ENCODE measurements at regions not wholly inside any gene's neighbourhood (a gene's known extent, or its start where the extent isn't known, plus 50 kb on each side); places are given as distances from the start of the nearest gene placed in this dataset.

- Histone ChIP-seq H3K4me1 (ENCODE audit: control insufficient read depth in 2 of 2, insufficient read depth in 1 of 2, low read depth in 1 of 2, low read length in 2 of 2) (peaks cover 3 to 20% of the 10 kb centered on the region in 2 donors), H2AFZ (ENCODE audit: low read length) (no peak overlapping the region), H3K9me3 (replicated peaks in 1 of 2; ENCODE audit: control insufficient read depth in 2 of 2, insufficient read depth in 1 of 2, low read depth in 1 of 2, low read length in 2 of 2) (no peaks in the 10 kb centered on the region), H2BK5ac (ENCODE audit: low read length) (no peak overlapping the region), H3K4ac (ENCODE audit: low read length) (no peak overlapping the region), H2BK12ac (ENCODE audit: low read length) (no peak overlapping the region), H4K8ac (ENCODE audit: low read depth, low read length) (no peak overlapping the region), H3K23ac (ENCODE audit: low read depth, low read length, poor library complexity) (no peak overlapping the region), H2BK120ac (ENCODE audit: low read depth, low read length) (no peak overlapping the region), H3K27me3 (ENCODE audit: control insufficient read depth in 3 of 3, insufficient read depth in 3 of 3, low read depth in 1 of 3, low read length in 3 of 3) (no peaks in the 10 kb centered on the region), H3K14ac (ENCODE audit: low read length) (no peak overlapping the region), H3K18ac (ENCODE audit: low read length) (no peak overlapping the region), H3K4me3 (ENCODE audit: low read length in 2 of 2) (no peak overlapping the region), H2AK5ac (ENCODE audit: low read depth, low read length) (no peak overlapping the region), H3K36me3 (replicated peaks in 1 of 2; ENCODE audit: control insufficient read depth in 2 of 2, insufficient read depth in 2 of 2, low read length in 2 of 2) (no peaks in the 10 kb centered on the region), H4K91ac (ENCODE audit: low read depth, low read length, poor library complexity) (no peak overlapping the region), H2BK15ac (ENCODE audit: low read length) (no peak overlapping the region), H3K4me2 (ENCODE audit: insufficient read depth, low read length, poor library complexity, severe bottlenecking) (no peak overlapping the region), H3K27ac (replicated peaks; ENCODE audit: low read length) (no peak overlapping the region), H3K79me1 (ENCODE audit: low read depth, low read length) (no peaks in the 10 kb centered on the region), H3K9ac (ENCODE audit: low read depth, low read length, poor library complexity) (no peak overlapping the region)
- DNase-seq (ENCODE audit: low spot score), result no peak
Measured at GRCh38 chr6:126720304-126720703, 380.4 kb downstream of the CENPW start.

GRCh38 chr6:126721581-126722160 is 381.8 kb downstream of the CENPW start:
- H3K27ac ChIP-seq (replicated peaks; ENCODE audit: low read length), result no peak overlapping the region
- H3K4me3 ChIP-seq (ENCODE audit: low read length in 2 of 2), result no peak overlapping the region
- H3K4me1 ChIP-seq (ENCODE audit: control insufficient read depth in 2 of 2, insufficient read depth in 1 of 2, low read depth in 1 of 2, low read length in 2 of 2), result peaks cover 3 to 20% of the 10 kb centered on the region in 2 donors
- DNase-seq (ENCODE audit: low spot score), result no peak
- H2BK120ac ChIP-seq (ENCODE audit: low read depth, low read length), result no peak overlapping the region
- H3K9me3 ChIP-seq (replicated peaks in 1 of 2; ENCODE audit: control insufficient read depth in 2 of 2, insufficient read depth in 1 of 2, low read depth in 1 of 2, low read length in 2 of 2), result no peaks in the 10 kb centered on the region
- H2AK5ac ChIP-seq (ENCODE audit: low read depth, low read length), result no peak overlapping the region
- no peak overlapping the region for H4K8ac ChIP-seq (ENCODE audit: low read depth, low read length)
- no peak overlapping the region for H3K4ac ChIP-seq (ENCODE audit: low read length)
- no peak overlapping the region for H2BK15ac ChIP-seq (ENCODE audit: low read length)
- H3K79me1 ChIP-seq (ENCODE audit: low read depth, low read length), result no peaks in the 10 kb centered on the region
- no peak overlapping the region for H3K14ac ChIP-seq (ENCODE audit: low read length)
- no peaks in the 10 kb centered on the region for H3K27me3 ChIP-seq (ENCODE audit: control insufficient read depth in 3 of 3, insufficient read depth in 3 of 3, low read depth in 1 of 3, low read length in 3 of 3)
- no peak overlapping the region for H2BK12ac ChIP-seq (ENCODE audit: low read length)
- H3K4me2 ChIP-seq (ENCODE audit: insufficient read depth, low read length, poor library complexity, severe bottlenecking), result no peak overlapping the region
- no CpG with 5 or more reads among the region's 1 CpG for WGBS, 2 donors (ENCODE audit: extremely low coverage in 2 of 2, insufficient read length in 2 of 2, insufficient replicate concordance in 1 of 2)
- no peak overlapping the region for H3K18ac ChIP-seq (ENCODE audit: low read length)
- no peak overlapping the region for H4K91ac ChIP-seq (ENCODE audit: low read depth, low read length, poor library complexity)
- H3K9ac ChIP-seq (ENCODE audit: low read depth, low read length, poor library complexity), result no peak overlapping the region
- no peak overlapping the region for H3K23ac ChIP-seq (ENCODE audit: low read depth, low read length, poor library complexity)
- H2BK5ac ChIP-seq (ENCODE audit: low read length), result no peak overlapping the region
- H3K36me3 ChIP-seq (replicated peaks in 1 of 2; ENCODE audit: control insufficient read depth in 2 of 2, insufficient read depth in 2 of 2, low read length in 2 of 2), result no peaks in the 10 kb centered on the region
- H2AFZ ChIP-seq (ENCODE audit: low read length), result no peak overlapping the region

GRCh38 chr6:126722411-126722810 is 382.5 kb downstream of the CENPW start:
- Histone ChIP-seq H2AFZ (ENCODE audit: low read length) (no peak overlapping the region), H3K9me3 (replicated peaks in 1 of 2; ENCODE audit: control insufficient read depth in 2 of 2, insufficient read depth in 1 of 2, low read depth in 1 of 2, low read length in 2 of 2) (no peaks in the 10 kb centered on the region), H3K4ac (ENCODE audit: low read length) (no peak overlapping the region), H3K27ac (replicated peaks; ENCODE audit: low read length) (no peak overlapping the region), H4K91ac (ENCODE audit: low read depth, low read length, poor library complexity) (no peak overlapping the region), H2BK5ac (ENCODE audit: low read length) (no peak overlapping the region), H2BK12ac (ENCODE audit: low read length) (no peak overlapping the region), H2AK5ac (ENCODE audit: low read depth, low read length) (no peak overlapping the region), H3K4me2 (ENCODE audit: insufficient read depth, low read length, poor library complexity, severe bottlenecking) (no peak overlapping the region), H2BK120ac (ENCODE audit: low read depth, low read length) (no peak overlapping the region), H3K14ac (ENCODE audit: low read length) (no peak overlapping the region), H3K27me3 (ENCODE audit: control insufficient read depth in 3 of 3, insufficient read depth in 3 of 3, low read depth in 1 of 3, low read length in 3 of 3) (no peaks in the 10 kb centered on the region), H3K23ac (ENCODE audit: low read depth, low read length, poor library complexity) (no peak overlapping the region), H3K9ac (ENCODE audit: low read depth, low read length, poor library complexity) (no peak overlapping the region), H3K4me1 (ENCODE audit: control insufficient read depth in 2 of 2, insufficient read depth in 1 of 2, low read depth in 1 of 2, low read length in 2 of 2) (peaks cover 0 to 14% of the 10 kb centered on the region in 2 donors), H3K79me1 (ENCODE audit: low read depth, low read length) (no peaks in the 10 kb centered on the region), H3K4me3 (ENCODE audit: low read length in 2 of 2) (no peak overlapping the region), H2BK15ac (ENCODE audit: low read length) (no peak overlapping the region), H4K8ac (ENCODE audit: low read depth, low read length) (no peak overlapping the region), H3K18ac (ENCODE audit: low read length) (no peak overlapping the region), H3K36me3 (replicated peaks in 1 of 2; ENCODE audit: control insufficient read depth in 2 of 2, insufficient read depth in 2 of 2, low read length in 2 of 2) (no peaks in the 10 kb centered on the region)
- DNase-seq (ENCODE audit: low spot score), result no peak
- no CpG with 5 or more reads among the region's 2 CpGs for WGBS, 2 donors (ENCODE audit: extremely low coverage in 2 of 2, insufficient read length in 2 of 2, insufficient replicate concordance in 1 of 2)

- Histone ChIP-seq H2AK5ac (ENCODE audit: low read depth, low read length) (no peak overlapping the region), H2AFZ (ENCODE audit: low read length) (no peak overlapping the region), H2BK15ac (ENCODE audit: low read length) (no peak overlapping the region), H3K18ac (ENCODE audit: low read length) (no peak overlapping the region), H3K9me3 (replicated peaks in 1 of 2; ENCODE audit: control insufficient read depth in 2 of 2, insufficient read depth in 1 of 2, low read depth in 1 of 2, low read length in 2 of 2) (no peaks in the 10 kb centered on the region), H3K27me3 (ENCODE audit: control insufficient read depth in 3 of 3, insufficient read depth in 3 of 3, low read depth in 1 of 3, low read length in 3 of 3) (no peaks in the 10 kb centered on the region), H3K79me1 (ENCODE audit: low read depth, low read length) (no peaks in the 10 kb centered on the region), H2BK120ac (ENCODE audit: low read depth, low read length) (no peak overlapping the region), H3K4ac (ENCODE audit: low read length) (no peak overlapping the region), H3K14ac (ENCODE audit: low read length) (no peak overlapping the region), H2BK5ac (ENCODE audit: low read length) (no peak overlapping the region), H3K27ac (replicated peaks; ENCODE audit: low read length) (no peak overlapping the region), H3K4me2 (ENCODE audit: insufficient read depth, low read length, poor library complexity, severe bottlenecking) (no peak overlapping the region), H4K91ac (ENCODE audit: low read depth, low read length, poor library complexity) (no peak overlapping the region), H3K4me3 (ENCODE audit: low read length in 2 of 2) (no peak overlapping the region), H3K4me1 (ENCODE audit: control insufficient read depth in 2 of 2, insufficient read depth in 1 of 2, low read depth in 1 of 2, low read length in 2 of 2) (peaks cover 0 to 14% of the 10 kb centered on the region in 2 donors), H4K8ac (ENCODE audit: low read depth, low read length) (no peak overlapping the region), H2BK12ac (ENCODE audit: low read length) (no peak overlapping the region), H3K23ac (ENCODE audit: low read depth, low read length, poor library complexity) (no peak overlapping the region), H3K36me3 (replicated peaks in 1 of 2; ENCODE audit: control insufficient read depth in 2 of 2, insufficient read depth in 2 of 2, low read length in 2 of 2) (no peaks in the 10 kb centered on the region), H3K9ac (ENCODE audit: low read depth, low read length, poor library complexity) (no peak overlapping the region)
- no peak for DNase-seq (ENCODE audit: low spot score)
- no CpG with 5 or more reads among the region's 10 CpGs for WGBS, 2 donors (ENCODE audit: extremely low coverage in 2 of 2, insufficient read length in 2 of 2, insufficient replicate concordance in 1 of 2)
Measured at GRCh38 chr6:126723541-126724170, 383.7 kb downstream of the CENPW start.

Data from neuronal stem cell (in vitro differentiated cells).